Ramos (cell line): ENCODE measurements at regions not wholly inside any gene's neighbourhood (a gene's known extent, or its start where the extent isn't known, plus 50 kb on each side); places are given as distances from the start of the nearest gene placed in this dataset.
"Not testable (repeated sequence)": the region's sequence is repeated elsewhere in the genome, so short reads cannot be mapped to it uniquely, and the experiment has no call there.

Experiments
- in situ Hi-C: fragments of 300-500 bp; cut with MboI; formaldehyde crosslinking; loops from one replicate; pipeline ENCODE4 v1.14.3; 2022; ENCODE audit warnings: low sequenced_read_pairs; ENCODE audit not compliant: unreplicated experiment

GRCh38 chr12:58656254-58657009, 263.9 kb downstream of the LRIG3 start:
- in situ Hi-C loops = no loop called here

- in situ Hi-C loops = no loop called here
Measured at GRCh38 chr12:58657190-58657589, 263.1 kb downstream of the LRIG3 start.

- in situ Hi-C loops = no loop called here
Measured at GRCh38 chr12:58665375-58665774, 254.9 kb downstream of the LRIG3 start.

- in situ Hi-C loops = no loop called here
Measured at GRCh38 chr12:58668233-58668632, 252.1 kb downstream of the LRIG3 start.

- in situ Hi-C loops = no loop called here
Measured at GRCh38 chr12:58668871-58669270, 251.4 kb downstream of the LRIG3 start.

GRCh38 chr12:58670623-58671022, 249.7 kb downstream of the LRIG3 start:
- in situ Hi-C loops = no loop called here

- in situ Hi-C loops = no loop called here
Measured at GRCh38 chr12:58671196-58671595, 249.1 kb downstream of the LRIG3 start.

- in situ Hi-C loops = no loop called here
Measured at GRCh38 chr12:58673021-58673420, 247.3 kb downstream of the LRIG3 start.

GRCh38 chr12:58677833-58678232, 242.5 kb downstream of the LRIG3 start:
- in situ Hi-C loops = not testable (repeated sequence)

- in situ Hi-C loops = no loop called here
Measured at GRCh38 chr12:58678753-58679152, 241.6 kb downstream of the LRIG3 start.

GRCh38 chr12:58681730-58682129, 238.6 kb downstream of the LRIG3 start:
- in situ Hi-C loops = no loop called here

GRCh38 chr12:58695263-58695662, 225.0 kb downstream of the LRIG3 start:
- in situ Hi-C loops = no loop called here

- in situ Hi-C loops = no loop called here
Measured at GRCh38 chr12:58701536-58701935, 218.8 kb downstream of the LRIG3 start.

- in situ Hi-C loops = no loop called here
Measured at GRCh38 chr12:58703866-58704265, 216.4 kb downstream of the LRIG3 start.

GRCh38 chr12:58704770-58705169, 215.5 kb downstream of the LRIG3 start:
- in situ Hi-C loops = not testable (repeated sequence)

- in situ Hi-C loops = no loop called here
Measured at GRCh38 chr12:58710901-58711300, 209.4 kb downstream of the LRIG3 start.

GRCh38 chr12:58711974-58712373, 208.3 kb downstream of the LRIG3 start:
- in situ Hi-C loops = no loop called here

- in situ Hi-C loops = no loop called here
Measured at GRCh38 chr12:58712976-58713375, 207.3 kb downstream of the LRIG3 start.

- in situ Hi-C loops = no loop called here
Measured at GRCh38 chr12:58719161-58719560, 201.1 kb downstream of the LRIG3 start.

GRCh38 chr12:58720421-58720820, 199.9 kb downstream of the LRIG3 start:
- in situ Hi-C loops = no loop called here

GRCh38 chr12:58725400-58726105, 194.8 kb downstream of the LRIG3 start:
- in situ Hi-C loops = no loop called here

- in situ Hi-C loops = no loop called here
Measured at GRCh38 chr12:58727521-58727920, 192.8 kb downstream of the LRIG3 start.
